Panc1 (cell line): ENCODE measurements at regions not wholly inside any gene's neighbourhood (a gene's known extent, or its start where the extent isn't known, plus 50 kb on each side); places are given as distances from the start of the nearest gene placed in this dataset.

Experiments used
- POLR2AphosphoS5 ChIP-seq: IDR thresholded peaks from 2 replicates; pipeline ENCODE4 v1.6.1; 2012; ENCODE audit warnings: mild to moderate bottlenecking, low read depth, low read length, moderate library complexity
- TF ChIP-seq, protein P1 (sequence below): fragments of 450-650 bp; IDR thresholded peaks from 2 replicates; pipeline ENCODE4 v1.5.1; 2017; ENCODE audit warnings: mild to moderate bottlenecking
- TF ChIP-seq, protein P2 (sequence below), 2 experiments: IDR thresholded peaks; 2 replicates each; pipeline ENCODE4 v1.6.1; 2011 to 2012; ENCODE audit warnings: low read depth in 2 of 2, control low read depth in 1 of 2, low read length in 1 of 2, mild to moderate bottlenecking in 1 of 2, moderate library complexity in 1 of 2; ENCODE audit not compliant: insufficient read depth in 1 of 2

DNA sequence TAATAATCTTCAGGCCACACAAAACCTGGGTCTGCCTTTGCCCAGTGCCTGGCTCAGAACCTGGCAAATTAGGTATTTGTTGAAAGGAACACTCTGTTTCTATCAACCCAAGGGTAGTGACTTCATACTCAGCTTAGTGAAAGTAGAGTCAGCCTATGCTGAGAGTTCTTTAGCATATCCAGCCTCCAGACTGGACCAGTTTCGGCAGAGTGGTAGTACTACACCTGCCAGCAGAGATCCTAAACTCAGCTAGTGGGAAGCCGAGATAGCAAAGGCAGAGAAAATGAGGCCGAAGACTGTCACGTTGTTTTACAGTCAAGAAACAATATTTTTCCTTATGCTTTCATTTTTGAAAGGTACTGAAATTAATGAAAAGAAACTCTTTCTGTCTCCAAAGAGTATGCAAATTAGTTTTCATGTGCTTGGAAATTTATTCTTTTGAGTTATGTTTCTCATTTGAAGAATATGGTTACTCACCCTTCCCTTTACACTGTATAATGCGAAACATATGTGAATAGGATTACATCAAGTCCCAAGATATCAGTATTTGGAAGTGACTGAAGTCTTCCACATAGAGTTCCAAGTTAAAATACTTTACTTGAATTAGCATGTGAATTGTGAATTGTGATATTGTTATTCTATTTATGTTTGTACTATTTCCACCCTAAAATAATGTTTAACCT is 52.2 kb upstream of the UGP2 start:
- TF ChIP-seq, protein P1, sequence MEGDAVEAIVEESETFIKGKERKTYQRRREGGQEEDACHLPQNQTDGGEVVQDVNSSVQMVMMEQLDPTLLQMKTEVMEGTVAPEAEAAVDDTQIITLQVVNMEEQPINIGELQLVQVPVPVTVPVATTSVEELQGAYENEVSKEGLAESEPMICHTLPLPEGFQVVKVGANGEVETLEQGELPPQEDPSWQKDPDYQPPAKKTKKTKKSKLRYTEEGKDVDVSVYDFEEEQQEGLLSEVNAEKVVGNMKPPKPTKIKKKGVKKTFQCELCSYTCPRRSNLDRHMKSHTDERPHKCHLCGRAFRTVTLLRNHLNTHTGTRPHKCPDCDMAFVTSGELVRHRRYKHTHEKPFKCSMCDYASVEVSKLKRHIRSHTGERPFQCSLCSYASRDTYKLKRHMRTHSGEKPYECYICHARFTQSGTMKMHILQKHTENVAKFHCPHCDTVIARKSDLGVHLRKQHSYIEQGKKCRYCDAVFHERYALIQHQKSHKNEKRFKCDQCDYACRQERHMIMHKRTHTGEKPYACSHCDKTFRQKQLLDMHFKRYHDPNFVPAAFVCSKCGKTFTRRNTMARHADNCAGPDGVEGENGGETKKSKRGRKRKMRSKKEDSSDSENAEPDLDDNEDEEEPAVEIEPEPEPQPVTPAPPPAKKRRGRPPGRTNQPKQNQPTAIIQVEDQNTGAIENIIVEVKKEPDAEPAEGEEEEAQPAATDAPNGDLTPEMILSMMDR, result no peak
- TF ChIP-seq, protein P2, sequence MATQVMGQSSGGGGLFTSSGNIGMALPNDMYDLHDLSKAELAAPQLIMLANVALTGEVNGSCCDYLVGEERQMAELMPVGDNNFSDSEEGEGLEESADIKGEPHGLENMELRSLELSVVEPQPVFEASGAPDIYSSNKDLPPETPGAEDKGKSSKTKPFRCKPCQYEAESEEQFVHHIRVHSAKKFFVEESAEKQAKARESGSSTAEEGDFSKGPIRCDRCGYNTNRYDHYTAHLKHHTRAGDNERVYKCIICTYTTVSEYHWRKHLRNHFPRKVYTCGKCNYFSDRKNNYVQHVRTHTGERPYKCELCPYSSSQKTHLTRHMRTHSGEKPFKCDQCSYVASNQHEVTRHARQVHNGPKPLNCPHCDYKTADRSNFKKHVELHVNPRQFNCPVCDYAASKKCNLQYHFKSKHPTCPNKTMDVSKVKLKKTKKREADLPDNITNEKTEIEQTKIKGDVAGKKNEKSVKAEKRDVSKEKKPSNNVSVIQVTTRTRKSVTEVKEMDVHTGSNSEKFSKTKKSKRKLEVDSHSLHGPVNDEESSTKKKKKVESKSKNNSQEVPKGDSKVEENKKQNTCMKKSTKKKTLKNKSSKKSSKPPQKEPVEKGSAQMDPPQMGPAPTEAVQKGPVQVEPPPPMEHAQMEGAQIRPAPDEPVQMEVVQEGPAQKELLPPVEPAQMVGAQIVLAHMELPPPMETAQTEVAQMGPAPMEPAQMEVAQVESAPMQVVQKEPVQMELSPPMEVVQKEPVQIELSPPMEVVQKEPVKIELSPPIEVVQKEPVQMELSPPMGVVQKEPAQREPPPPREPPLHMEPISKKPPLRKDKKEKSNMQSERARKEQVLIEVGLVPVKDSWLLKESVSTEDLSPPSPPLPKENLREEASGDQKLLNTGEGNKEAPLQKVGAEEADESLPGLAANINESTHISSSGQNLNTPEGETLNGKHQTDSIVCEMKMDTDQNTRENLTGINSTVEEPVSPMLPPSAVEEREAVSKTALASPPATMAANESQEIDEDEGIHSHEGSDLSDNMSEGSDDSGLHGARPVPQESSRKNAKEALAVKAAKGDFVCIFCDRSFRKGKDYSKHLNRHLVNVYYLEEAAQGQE (IDR thresholded peaks at IDR 0.05; ENCODE audit: insufficient read depth in 1 of 2, low read depth in 2 of 2, low read length in 1 of 2), result no peak
- no peak for TF ChIP-seq POLR2AphosphoS5
